Activated naive CD4-positive, alpha-beta T cell treated with anti-CD3 and anti-CD28 coated beads, Interleukin-2, amount 10 ng/mL, durations not matched to agents 7 days and 5 days (primary cell): ENCODE measurements at regions not wholly inside any gene's neighbourhood (a gene's known extent, or its start where the extent isn't known, plus 50 kb on each side); places are given as distances from the start of the nearest gene placed in this dataset.
"Not testable (repeated sequence)": the region's sequence is repeated elsewhere in the genome, so short reads cannot be mapped to it uniquely, and the experiment has no call there.

ENCODE experiments used
- CTCF ChIA-PET: fragments of 350-600 bp; sonication (Branson Sonifier 250); formaldehyde crosslinking; loops from one replicate; lab custom pipeline; 2021; ENCODE audit warnings: antibody characterized with exemption; lab: Charles Lee
- DNase-seq: peaks from one replicate; pipeline ENCODE4 v3.0.0-alpha.2; 2020
- H3K27ac Mint-ChIP-seq: one replicate; pipeline ENCODE4 v1.8.0; 2021; ENCODE audit warnings: mild to moderate bottlenecking, moderate library complexity, mixed read lengths
- H3K27me3 Mint-ChIP-seq: one replicate; pipeline ENCODE4 v1.8.0; 2021; ENCODE audit warnings: mild to moderate bottlenecking, mixed read lengths
- H3K36me3 Mint-ChIP-seq: one replicate; pipeline ENCODE4 v1.8.0; 2021; ENCODE audit warnings: mixed read lengths
- H3K4me1 Mint-ChIP-seq: one replicate; pipeline ENCODE4 v1.8.0; 2021; ENCODE audit warnings: mixed read lengths
- H3K4me3 Mint-ChIP-seq: one replicate; pipeline ENCODE4 v1.8.0; 2021; ENCODE audit warnings: mild to moderate bottlenecking, moderate library complexity, mixed read lengths
- H3K9me3 Mint-ChIP-seq: one replicate; pipeline ENCODE4 v1.8.0; 2021; ENCODE audit warnings: mixed read lengths

GRCh38 chr12:9543341-9543740 is 64.4 kb downstream of the KLRB1 start:
- CTCF ChIA-PET, H3K9me3 Mint-ChIP-seq, H3K27me3 Mint-ChIP-seq, H3K36me3 Mint-ChIP-seq, DNase-seq, H3K27ac Mint-ChIP-seq, H3K4me1 Mint-ChIP-seq, H3K4me3 Mint-ChIP-seq: not testable (repeated sequence)

GRCh38 chr12:9542827-9543226 is 64.9 kb downstream of the KLRB1 start:
- DNase-seq, H3K4me3 Mint-ChIP-seq, CTCF ChIA-PET, H3K36me3 Mint-ChIP-seq, H3K27me3 Mint-ChIP-seq, H3K4me1 Mint-ChIP-seq, H3K27ac Mint-ChIP-seq, H3K9me3 Mint-ChIP-seq: not testable (repeated sequence)

DNA sequence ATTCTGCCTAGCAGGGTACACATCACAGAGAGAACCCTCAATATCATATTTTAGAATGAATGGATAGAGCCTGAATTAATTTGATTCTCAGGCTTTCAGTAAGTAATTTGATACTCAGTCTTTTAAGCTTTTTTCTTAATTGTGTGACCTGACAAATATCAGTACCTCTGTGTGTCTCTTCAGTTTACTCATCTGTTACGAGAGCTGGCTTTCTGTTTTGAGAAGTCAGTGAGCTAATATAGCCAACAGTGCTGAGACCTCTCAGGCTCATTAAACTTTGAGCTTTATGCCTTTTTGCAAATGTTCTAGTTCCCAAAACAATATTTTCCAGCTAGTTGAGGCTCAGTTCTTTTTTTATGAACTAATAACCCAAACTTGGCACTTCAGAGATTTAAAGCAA is 91.8 kb downstream of the KLRB1 start:
- H3K9me3 Mint-ChIP-seq, H3K36me3 Mint-ChIP-seq, H3K4me1 Mint-ChIP-seq, H3K27me3 Mint-ChIP-seq, H3K27ac Mint-ChIP-seq, CTCF ChIA-PET, DNase-seq, H3K4me3 Mint-ChIP-seq: not testable (repeated sequence)

DNA sequence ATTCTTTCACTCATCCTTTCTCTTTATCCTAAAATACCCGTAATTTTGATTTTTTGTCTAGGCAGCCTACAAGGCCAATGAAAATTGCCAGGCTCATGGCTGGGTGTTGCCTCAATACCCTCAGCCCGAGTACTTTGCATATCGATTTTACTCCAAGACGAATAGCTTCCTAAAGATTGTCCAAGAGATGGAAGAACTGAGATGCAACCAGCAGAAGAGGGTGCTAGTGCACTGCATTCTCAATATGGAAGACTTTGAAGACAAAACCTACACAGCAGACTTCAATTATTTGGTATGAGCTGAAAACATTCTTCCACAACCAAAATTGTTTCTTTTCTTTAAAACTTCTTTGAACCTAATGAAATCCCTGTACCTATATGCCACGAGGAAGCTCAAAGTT is 95.0 kb downstream of the KLRB1 start:
- DNase-seq, CTCF ChIA-PET, H3K4me1 Mint-ChIP-seq, H3K27me3 Mint-ChIP-seq, H3K27ac Mint-ChIP-seq, H3K9me3 Mint-ChIP-seq, H3K4me3 Mint-ChIP-seq, H3K36me3 Mint-ChIP-seq: not testable (repeated sequence)

- not testable (repeated sequence) for DNase-seq
Measured at GRCh38 chr12:9510392-9511011, 97.2 kb downstream of the KLRB1 start.

DNA sequence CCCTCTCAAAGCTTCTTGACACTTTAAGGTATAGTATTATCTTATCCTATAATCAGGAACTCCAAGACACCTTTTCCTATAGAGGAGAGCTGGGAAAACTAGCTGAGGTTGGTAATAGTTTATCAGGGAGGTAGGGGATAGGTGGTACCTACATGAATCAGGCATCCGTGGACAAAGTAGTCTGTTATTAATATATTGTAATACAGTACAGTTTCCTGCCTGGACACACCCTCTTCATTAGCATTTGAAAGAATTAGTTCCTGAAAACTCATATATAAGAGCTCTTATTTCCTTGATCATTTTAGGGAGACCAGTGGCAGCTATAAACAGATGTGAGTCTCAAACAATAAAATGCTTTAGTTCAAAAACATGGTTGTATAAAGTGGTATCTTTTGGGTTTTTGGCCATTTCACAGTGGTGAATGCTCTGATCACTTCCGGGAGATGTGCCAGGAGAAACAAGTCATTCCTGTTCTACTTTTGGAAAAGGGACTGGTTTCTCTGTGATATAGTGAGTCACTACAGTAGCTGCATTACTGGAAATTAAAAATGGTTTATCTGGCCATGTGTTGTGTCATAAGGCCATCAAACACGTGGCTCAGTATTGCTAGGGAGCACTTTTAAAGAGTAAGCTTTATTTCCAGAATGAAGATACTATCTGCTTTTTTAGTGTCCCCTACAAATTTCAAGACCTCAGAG is 98.1 kb downstream of the KLRB1 start:
- Mint-ChIP-seq H3K36me3 (no peaks in the 10 kb centered on the region), H3K9me3 (no peaks in the 10 kb centered on the region), H3K27me3 (no peaks in the 10 kb centered on the region), H3K4me1 (no peaks in the 10 kb centered on the region), H3K27ac (no peak overlapping the region), H3K4me3 (no peak overlapping the region)
- no peak for DNase-seq
- CTCF ChIA-PET, result no interaction called here

More at GRCh38 chr12:9510392-9511011, 97.2 kb downstream of the KLRB1 start:
- H3K36me3 Mint-ChIP-seq, H3K27me3 Mint-ChIP-seq, H3K4me1 Mint-ChIP-seq, CTCF ChIA-PET, H3K4me3 Mint-ChIP-seq, H3K9me3 Mint-ChIP-seq, H3K27ac Mint-ChIP-seq: not testable (repeated sequence)

GRCh38 chr12:9506746-9507145 is 101.0 kb downstream of the KLRB1 start:
- no peaks in the 10 kb centered on the region for H3K36me3 Mint-ChIP-seq
- no peak for DNase-seq
- H3K9me3 Mint-ChIP-seq, result no peaks in the 10 kb centered on the region
- H3K27me3 Mint-ChIP-seq, result no peaks in the 10 kb centered on the region
- CTCF ChIA-PET, result no interaction called here
- H3K4me3 Mint-ChIP-seq, result no peak overlapping the region
- no peak overlapping the region for H3K27ac Mint-ChIP-seq
- H3K4me1 Mint-ChIP-seq, result no peaks in the 10 kb centered on the region

GRCh38 chr12:9503384-9503783 is 104.3 kb downstream of the KLRB1 start:
- H3K27me3 Mint-ChIP-seq, H3K27ac Mint-ChIP-seq, H3K4me3 Mint-ChIP-seq, DNase-seq, H3K36me3 Mint-ChIP-seq, H3K4me1 Mint-ChIP-seq, CTCF ChIA-PET, H3K9me3 Mint-ChIP-seq: not testable (repeated sequence)

- H3K4me1 Mint-ChIP-seq, H3K4me3 Mint-ChIP-seq, H3K36me3 Mint-ChIP-seq, H3K27me3 Mint-ChIP-seq, CTCF ChIA-PET, H3K9me3 Mint-ChIP-seq, DNase-seq, H3K27ac Mint-ChIP-seq: not testable (repeated sequence)
Measured at GRCh38 chr12:9502845-9503244, 104.9 kb downstream of the KLRB1 start.

- H3K27me3 Mint-ChIP-seq, H3K4me1 Mint-ChIP-seq, H3K27ac Mint-ChIP-seq, H3K4me3 Mint-ChIP-seq, H3K9me3 Mint-ChIP-seq, CTCF ChIA-PET, DNase-seq, H3K36me3 Mint-ChIP-seq: not testable (repeated sequence)
Measured at GRCh38 chr12:9493325-9493724, 114.4 kb downstream of the KLRB1 start.

DNA sequence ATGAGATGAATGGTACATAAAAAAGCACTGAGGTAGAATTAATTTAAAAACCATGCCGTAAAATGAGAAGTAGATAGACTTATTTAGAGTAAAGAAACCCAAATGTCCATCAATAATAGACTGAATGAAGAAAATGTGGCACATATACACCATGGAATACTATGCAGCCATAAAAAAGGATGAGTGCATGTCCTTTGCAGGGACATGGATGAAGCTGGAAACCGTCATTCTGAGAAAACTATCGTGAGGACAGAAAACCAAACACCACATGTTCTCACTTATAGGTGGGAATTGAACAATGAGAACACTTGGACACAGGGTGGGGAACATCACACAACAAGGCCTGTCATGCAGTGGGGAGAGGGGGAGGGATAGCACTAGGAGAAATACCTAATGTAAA is 126.4 kb downstream of the KLRB1 start:
- CTCF ChIA-PET, H3K4me3 Mint-ChIP-seq, H3K27ac Mint-ChIP-seq, H3K9me3 Mint-ChIP-seq, H3K36me3 Mint-ChIP-seq, H3K4me1 Mint-ChIP-seq, DNase-seq, H3K27me3 Mint-ChIP-seq: not testable (repeated sequence)

GRCh38 chr12:9474197-9474596 is 133.5 kb downstream of the KLRB1 start:
- H3K36me3 Mint-ChIP-seq, DNase-seq, H3K9me3 Mint-ChIP-seq, H3K4me3 Mint-ChIP-seq, CTCF ChIA-PET, H3K27ac Mint-ChIP-seq, H3K27me3 Mint-ChIP-seq: not testable (repeated sequence)
- peaks cover 18% of the 10 kb centered on the region for H3K4me1 Mint-ChIP-seq

DNA sequence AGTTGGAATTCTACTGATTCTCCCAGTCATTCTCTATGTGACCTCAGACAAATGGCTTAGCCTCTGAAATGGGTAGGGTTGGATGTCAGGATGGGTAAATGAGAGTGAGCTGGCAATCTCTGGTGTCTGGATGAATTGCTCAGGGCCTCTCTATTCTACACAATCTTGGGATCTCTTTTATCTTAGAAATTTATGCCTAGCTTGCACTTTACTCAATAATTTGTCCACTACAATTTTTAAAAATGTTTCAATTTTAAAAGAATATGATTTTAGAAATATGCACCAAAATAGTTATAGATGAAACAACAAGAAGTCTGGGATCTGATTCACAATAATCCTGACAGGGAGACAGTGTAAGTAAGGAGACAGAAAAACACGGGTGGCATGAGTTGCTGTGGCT is 134.1 kb downstream of the KLRB1 start:
- CTCF ChIA-PET, H3K9me3 Mint-ChIP-seq, DNase-seq, H3K27me3 Mint-ChIP-seq, H3K4me3 Mint-ChIP-seq, H3K27ac Mint-ChIP-seq, H3K36me3 Mint-ChIP-seq: not testable (repeated sequence)
- peaks cover 24% of the 10 kb centered on the region for H3K4me1 Mint-ChIP-seq

- H3K27me3 Mint-ChIP-seq, CTCF ChIA-PET, H3K4me3 Mint-ChIP-seq, H3K36me3 Mint-ChIP-seq, DNase-seq, H3K27ac Mint-ChIP-seq, H3K9me3 Mint-ChIP-seq: not testable (repeated sequence)
- H3K4me1 Mint-ChIP-seq, result peaks cover 29% of the 10 kb centered on the region
Measured at GRCh38 chr12:9471501-9471900, 136.2 kb downstream of the KLRB1 start.

DNA sequence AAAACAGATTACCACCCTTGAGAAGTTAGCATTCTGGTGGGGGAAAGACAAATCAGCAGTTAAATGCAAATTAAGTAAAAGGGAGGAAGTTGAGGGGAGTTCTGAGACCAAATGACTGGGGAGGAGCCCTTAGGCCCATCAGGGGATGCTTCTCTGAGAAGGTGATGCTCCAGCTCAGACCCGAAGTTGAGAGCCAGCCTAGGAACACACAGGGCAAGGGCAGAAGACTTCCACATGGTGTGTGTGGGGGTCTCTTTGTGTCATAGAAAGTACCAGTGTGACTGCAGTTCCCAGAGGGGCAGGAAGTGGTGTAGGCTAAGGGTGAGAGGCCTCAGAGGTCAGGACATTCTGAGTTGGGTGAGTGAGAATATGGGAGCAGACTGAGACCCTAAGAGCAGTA is 137.3 kb downstream of the KLRB1 start:
- H3K4me1 Mint-ChIP-seq, result peaks cover 29% of the 10 kb centered on the region
- DNase-seq, H3K36me3 Mint-ChIP-seq, CTCF ChIA-PET, H3K27me3 Mint-ChIP-seq, H3K9me3 Mint-ChIP-seq, H3K4me3 Mint-ChIP-seq: not testable (repeated sequence)
- H3K27ac Mint-ChIP-seq, result peak overlapping the region; percentile 35
